HG02798 (cell line): ENCODE measurements at regions not wholly inside any gene's neighbourhood (a gene's known extent, or its start where the extent isn't known, plus 50 kb on each side); places are given as distances from the start of the nearest gene placed in this dataset.
"Not testable (repeated sequence)": the region's sequence is repeated elsewhere in the genome, so short reads cannot be mapped to it uniquely, and the experiment has no call there.

Experiments used
- ATAC-seq: cut with Tn5 transposase; IDR thresholded peaks from one replicate; pipeline ENCODE4 v1.9.1; 2021; ENCODE audit warnings: mild to moderate bottlenecking; ENCODE audit not compliant: unreplicated experiment, poor library complexity

DNA sequence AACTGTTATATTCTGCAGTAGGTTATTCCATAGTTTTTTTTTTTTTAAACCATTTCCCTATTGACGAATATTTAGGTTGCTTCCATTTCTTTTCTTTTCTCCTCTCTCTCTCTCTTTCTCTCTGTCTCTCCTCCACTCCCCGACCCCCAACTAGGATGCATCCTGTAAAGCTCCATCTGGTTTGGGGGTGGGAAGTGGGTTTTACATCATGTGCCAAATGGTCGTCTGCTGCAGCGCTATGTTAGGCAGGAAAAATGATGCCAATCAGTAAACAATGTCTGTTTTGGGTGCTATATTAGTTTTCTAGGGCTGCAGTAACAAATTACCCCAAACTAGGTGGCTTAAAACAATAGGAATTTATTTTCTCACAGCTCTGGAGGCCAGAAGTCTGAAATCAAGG lies 465.0 kb downstream of the AACS start:
- ATAC-seq: no peak

DNA sequence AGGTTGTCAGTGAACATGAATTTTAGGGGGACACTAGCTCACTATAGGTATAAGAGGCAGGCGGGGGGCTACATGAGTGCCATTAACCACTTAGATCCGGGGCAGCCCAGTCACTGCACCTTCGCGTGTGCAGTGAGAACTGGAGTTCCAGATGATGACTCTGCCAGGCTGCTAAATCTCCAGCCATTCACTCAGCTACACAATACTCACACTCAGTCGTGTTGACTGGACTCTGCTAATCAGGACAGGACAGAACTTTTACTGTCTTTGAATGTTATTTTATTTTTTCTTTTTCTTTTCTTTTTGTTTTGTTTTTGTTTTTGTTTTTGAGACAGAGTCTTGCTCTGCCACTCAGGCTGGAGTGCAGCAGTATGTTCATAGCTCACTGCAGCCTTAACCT lies 465.6 kb downstream of the AACS start:
- no peak for ATAC-seq

DNA sequence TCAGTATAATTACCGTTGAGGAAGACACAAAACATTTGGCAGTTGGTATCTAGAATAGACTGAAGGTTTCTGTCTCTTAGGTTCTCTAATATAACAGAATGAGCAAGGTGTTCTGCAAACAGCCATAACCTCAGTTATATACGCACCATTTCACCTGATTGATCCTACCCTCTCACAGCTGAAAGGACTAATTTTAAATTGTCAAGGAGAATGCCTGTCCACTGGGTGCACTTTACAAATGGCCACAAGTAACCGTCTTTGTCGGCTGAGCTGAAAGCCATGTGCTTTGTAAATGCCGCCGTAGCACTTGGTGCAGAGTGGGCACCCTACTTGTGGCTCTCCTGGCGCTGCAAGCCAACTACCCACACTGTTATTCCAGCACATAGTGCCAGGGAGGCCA lies 466.3 kb downstream of the AACS start:
- ATAC-seq: no peak

DNA sequence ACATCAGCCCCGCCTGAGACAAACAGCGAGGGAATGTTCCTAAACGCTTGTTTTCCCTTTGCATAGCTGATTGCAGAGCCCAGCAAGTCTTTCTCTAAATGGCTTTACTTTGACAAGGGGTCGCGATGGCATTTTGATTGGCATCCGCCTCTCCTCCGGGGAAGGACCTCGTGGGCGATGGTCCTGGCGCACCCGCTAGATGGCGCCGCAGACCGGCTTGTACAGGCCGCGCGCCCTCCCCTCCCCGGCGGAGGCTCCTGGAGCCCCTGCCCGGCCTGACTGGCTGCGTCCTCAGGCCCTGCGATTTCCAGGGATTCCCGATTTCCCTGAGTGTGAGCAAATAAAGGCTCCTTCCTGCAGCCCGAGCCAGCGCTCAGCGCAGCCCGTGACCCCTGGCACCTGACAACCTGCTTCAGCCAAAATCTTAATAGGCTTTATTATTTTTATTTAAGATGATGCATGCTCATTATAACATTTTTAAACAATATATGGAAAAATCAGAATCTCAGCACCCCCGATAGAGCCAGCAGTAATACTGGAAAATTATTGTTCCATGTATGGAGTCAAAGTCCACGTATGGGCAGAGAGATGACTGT lies 468.3 kb downstream of the AACS start:
- peak; percentile 63 for ATAC-seq

DNA sequence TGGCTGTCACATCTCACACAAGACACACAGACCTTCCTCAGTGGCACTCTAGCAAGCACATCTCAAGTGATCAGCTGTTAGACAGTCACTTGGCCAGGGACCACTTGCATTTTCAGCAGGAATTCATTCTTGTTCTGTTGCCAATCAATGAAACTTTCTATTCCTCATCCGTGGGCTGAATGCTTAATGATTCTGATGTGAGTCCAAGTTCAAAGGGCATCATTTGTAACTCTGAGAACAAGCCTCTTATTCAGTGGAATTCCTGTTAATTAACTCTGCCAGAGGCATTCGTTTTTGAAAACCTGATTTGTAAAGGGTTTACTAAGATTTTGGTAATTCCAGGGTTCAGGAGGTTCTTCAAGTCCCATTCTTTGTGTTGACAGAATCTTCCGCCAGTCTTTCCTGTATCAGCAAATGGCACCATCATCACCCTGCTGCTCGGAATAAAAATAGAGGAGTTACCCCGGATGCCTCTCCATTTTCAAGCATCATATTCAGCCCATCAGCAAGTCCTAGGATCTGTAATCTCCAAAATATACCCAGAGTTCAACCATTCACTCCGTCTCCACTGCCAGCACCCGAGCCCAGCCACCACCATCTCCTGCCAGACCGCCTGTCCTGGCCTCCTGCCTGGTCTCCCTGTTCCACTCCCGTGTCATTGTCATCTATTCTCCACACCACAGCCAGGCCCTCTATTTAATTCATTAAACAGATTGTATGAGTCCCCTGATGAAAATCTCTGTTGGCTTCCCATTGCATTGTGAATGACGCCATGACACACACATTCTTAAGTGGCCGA lies 473.4 kb downstream of the AACS start:
- ATAC-seq: no peak

DNA sequence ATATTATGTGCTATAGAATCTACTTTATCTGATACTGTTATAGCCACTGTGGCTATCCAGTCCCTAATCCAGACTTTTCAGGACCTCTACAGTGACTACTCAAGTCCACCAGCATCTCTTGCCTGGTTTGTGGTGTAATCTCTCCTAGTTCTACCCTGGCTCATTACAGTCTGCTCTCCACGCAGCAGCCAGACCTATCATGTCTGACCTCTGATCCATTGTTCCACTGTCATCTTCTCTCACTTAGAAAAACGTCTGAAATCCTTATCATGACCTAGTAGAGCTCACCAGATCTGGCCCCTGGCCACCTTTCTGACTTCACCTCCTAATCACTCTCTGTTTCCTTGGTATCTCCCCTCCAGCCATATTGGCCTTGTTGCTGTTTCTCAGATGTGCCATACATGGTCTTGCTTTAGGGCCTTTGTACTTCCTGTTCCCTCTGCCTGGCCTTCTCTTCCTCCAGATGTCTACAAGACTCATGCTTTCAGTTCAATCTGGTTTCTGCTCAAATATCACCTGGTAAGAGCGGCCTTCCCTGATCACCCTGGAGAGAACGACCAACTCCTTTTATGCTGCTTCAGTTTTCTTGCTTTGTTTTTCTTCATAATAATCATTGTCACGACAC lies 475.5 kb downstream of the AACS start:
- no peak for ATAC-seq

DNA sequence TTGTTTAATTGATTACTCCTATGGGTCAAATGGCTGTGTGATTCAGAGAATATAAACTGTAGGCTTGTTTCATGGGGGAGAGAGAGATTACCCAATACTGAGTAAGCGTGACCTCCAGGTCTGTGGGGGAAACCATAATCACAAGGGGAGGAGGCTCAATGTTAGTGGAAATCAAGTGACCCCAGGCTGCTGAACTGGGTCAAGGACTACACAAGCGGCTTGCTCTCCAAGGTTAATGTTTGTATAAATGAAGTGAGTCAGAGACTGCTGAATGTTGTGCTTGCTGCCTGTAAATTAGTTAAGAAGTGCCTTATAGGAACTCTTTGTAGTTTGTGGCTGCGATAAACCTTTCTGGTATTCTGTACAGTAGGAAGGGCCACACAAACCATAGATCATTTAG lies 479.7 kb downstream of the AACS start:
- ATAC-seq: no peak

DNA sequence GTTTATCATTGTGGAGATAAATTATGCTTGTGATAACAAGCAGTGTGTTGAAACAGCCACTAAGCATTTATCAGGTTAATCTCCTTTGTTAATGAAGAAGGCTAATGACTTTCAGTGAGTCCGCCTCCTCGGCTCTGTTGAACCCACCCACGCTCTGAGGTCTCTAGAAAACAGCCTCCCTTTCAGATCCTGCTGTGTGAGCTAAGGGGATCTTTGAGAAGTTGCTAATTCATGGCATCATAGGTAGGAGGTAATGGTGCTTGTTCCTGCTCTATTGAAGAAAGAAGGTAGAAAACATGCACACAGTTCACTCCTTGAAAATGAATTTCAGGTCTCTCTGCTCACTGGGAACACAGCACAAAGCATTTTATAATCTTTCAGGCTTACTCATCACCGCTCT lies 483.9 kb downstream of the AACS start:
- ATAC-seq: no peak

DNA sequence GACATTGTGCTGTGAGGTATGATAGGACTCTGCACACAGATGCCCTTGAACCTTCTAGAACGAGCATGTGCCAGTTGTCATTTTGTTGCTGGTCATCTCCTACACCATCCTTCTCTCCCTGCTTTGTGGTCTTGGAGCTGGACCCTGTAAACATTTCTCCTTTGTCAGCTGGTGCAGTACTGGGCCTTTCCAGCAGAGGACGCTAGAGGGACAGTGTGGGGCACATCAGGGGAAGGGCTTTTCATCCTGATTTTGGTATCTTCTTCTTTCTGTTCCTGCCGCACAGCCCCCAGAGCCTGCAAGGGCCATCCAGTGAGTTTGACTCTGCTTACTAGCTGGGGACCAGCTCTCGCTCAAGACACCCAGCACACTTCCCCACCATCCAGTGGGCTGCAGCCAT lies 484.6 kb downstream of the AACS start:
- no peak for ATAC-seq

DNA sequence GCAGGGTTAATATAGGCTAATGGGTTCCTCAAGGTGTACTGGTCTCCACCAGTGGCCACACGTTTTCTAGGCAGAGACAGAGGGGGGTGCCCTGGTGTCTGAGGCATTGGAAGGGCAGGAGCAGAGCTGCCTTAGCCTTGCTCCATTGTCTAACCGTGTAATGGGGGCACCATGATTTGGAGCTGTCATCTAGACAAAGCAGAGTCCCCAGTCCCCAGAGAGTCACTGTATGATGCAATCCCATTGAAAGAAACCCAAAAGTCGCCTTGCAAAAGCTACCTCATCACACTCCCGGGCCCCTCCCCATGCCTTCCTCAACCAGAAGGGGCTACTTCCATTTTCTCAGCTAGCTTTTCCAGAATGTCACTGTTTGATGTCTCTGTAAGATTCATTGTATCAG lies 487.1 kb downstream of the AACS start:
- no peak for ATAC-seq

DNA sequence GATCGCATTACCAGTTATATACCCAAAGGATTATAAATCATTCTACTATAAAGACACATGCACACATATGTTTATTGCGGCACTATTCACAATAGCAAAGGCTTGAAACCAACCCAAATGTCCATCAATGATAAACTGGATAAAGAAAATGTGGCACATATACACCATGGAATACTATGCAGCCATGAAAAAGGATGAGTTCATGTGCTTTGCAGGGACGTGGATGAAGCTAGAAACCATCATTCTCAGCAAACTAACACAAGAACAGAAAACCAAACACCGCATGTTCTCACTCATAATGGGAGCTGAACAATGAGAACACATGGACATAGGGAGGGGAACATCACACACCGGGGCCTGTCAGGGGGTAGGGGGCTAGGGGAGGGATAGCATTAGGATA lies 495.8 kb downstream of the AACS start:
- ATAC-seq: not testable (repeated sequence)

DNA sequence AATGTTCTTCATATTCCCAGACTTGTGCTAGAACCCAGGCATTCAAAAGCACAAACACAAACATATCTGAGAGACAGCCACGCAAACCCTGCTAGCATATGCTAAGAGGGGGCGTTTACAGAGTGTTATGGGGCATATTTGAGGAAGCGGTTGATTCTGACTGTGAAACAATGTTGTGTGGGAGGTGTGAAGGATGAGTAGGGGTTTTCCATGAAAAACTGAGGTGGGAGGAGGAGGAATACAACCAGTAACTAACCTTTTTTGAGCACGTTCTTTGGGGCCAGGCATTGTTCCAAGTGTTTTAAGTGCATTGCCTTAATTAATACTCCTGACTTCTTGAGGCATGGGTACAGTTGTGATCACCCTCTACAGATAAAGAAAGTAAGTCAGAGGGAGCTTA lies 499.5 kb downstream of the AACS start:
- ATAC-seq: peak; percentile 60

DNA sequence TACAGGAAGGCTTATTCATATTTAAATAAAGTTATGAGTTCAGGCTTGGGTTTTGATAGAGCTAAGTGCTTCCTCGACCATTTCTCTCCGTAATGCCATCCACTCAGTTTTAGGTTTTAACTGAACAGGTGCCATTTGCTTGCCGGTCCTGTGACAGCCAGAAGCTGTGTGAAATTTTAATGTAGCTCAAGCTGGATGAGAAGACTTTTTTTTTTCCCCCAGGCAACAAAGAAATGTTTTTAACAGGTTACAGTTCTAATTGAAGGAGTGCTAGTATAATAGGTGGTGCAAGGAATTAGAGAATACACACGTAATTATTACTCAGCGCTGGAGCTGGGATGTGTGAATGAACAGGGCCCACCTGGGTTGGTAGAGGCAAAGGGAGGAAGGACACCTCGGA lies 502.3 kb downstream of the AACS start:
- no peak for ATAC-seq

DNA sequence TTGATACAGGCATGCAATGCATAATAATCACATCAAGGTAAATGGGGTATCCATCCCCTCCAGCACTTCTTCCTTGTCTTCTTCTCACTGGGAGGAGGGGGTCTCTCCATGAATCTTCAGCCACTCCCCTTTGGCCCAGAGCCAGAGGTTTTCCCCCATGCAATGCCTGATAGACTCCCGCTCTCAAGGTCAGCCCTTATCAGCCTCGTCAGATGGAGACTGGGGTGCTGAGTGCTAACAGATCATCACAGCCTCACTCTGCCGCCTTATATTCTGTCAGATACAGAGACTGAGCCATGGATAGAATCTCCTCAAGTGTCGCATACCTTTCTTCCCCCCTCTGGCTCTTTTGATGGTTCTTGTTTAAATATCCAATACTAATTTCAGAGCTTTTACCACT lies 503.1 kb downstream of the AACS start:
- ATAC-seq: no peak

DNA sequence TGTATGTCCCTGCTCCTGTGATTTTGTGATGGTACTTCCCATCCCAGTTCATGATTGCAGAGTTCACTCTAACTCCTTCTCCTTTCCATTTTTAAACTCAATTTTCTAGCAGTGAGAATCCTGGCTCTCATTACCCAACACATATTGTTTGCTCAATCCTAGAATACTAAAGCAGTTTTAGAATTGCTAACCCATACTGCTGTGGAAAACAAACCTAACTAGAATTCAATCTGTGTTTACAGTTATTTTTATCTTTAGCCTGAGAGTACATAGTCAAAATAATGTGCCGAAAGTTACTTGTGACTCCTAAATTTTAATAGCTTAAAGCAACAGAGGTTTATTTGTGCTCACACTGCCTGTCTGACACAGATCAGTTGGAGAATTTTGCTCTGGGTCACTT lies 508.0 kb downstream of the AACS start:
- no peak for ATAC-seq

DNA sequence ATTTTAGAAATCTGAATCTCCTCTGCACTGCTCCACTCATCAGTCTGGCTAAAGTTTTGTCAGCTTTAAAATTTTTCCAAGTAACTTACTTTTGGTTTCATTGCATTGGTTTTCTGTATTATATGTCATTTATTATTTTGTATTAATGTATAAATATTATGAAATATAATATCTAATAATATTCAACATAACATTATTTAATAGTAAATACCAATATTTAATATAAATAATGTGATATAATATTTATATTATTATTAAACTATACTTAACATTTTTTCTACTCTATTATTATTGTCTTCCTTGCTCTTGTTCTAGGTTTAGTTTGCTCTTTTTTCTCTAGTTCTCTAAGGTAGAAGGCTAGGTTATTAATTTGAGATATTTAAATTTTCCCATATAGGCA lies 512.1 kb downstream of the AACS start:
- no peak for ATAC-seq

DNA sequence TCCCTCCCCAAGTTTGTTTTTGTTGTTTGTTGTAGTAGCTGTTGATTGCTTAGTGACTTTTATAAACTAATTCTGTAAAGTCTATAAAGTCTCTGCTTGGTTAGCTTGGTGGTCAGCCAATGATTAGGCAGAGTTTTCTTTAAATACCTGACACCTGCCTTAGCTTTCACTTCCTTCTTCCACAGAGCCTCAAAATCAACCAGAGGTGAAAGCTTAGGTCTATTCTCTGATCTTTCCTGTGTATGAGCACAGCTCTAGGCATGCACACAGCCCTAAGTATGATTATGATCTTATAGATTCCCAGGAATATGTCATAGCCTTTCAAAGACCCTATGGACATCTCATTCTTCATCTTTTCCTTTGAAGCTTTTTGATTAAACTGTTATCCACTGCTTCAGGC lies 514.7 kb downstream of the AACS start:
- ATAC-seq: no peak

DNA sequence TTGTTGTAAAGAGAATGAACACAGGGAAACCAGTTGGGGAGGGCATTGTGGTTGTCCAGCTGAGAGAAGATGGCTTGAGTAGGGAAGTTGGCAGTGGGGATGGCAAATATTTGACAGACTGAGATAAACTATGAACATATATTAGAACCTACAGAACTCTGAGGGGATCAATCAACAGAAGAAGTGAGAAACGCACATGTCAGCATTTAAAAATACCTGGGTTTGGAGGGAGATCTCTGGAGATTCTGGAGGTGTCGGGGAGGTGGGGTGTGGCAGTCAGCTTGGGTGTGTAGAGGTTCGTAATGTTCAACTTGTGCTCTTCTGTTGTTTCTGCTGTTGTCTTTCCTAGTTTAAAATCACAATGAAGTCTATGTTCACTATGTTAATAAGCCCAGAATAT lies 517.8 kb downstream of the AACS start:
- ATAC-seq: no peak

DNA sequence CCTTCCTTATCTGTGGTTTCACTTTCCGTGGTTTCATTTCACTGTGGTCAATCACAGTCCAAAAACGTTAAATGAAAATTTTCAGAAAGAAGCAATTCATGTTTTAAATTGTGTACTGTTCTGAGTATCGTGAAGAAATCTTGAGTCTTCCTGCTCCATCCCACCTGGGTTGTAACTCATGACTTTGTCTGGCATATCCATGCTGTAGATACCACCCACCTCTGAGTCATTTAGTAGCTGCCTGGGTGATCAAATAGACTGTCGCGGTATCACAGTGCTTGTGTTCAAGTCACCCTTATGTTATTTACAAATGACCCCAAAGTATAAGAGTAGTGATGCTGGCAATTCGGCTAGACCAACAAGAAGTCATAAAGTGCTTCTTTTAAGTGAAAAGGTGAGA lies 521.2 kb downstream of the AACS start:
- ATAC-seq: no peak

DNA sequence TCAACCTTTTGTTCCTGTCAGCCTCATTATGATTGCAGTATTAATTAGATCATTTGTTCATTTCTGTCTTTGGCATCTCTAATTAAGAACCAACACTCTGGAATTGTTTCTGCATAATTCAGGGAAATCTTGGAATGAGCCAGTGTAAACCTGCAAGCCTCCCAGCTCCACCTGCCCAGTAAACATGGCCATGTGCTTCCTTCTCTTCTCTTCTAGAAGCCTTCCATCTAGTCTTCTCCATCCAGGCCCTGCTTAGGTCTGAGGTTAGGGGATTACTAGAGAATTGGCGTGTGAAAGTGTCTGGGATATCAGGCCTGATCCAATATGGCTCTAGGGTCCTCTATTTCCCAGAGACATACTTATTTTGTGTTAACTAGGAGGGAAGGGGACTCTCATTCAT lies 528.0 kb downstream of the AACS start:
- no peak for ATAC-seq

DNA sequence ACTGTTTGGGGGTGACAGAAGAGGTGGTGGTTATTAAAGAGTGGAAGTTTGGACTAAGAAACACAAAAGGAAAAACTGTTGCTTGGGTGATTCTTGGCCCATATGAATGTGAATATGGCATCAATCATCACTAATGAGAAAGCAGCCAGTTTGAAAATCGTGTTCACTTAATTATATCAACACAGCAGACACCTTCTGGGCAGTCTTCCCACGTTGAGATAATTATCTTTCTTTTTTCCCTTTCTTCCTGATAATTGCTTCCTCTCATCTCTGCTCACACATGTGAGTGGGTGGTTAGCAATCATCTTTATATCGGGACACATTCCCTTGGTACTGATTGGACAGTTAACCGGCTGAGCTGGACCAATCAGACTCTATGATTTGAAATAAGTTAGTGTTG lies 539.7 kb downstream of the AACS start:
- no peak for ATAC-seq

DNA sequence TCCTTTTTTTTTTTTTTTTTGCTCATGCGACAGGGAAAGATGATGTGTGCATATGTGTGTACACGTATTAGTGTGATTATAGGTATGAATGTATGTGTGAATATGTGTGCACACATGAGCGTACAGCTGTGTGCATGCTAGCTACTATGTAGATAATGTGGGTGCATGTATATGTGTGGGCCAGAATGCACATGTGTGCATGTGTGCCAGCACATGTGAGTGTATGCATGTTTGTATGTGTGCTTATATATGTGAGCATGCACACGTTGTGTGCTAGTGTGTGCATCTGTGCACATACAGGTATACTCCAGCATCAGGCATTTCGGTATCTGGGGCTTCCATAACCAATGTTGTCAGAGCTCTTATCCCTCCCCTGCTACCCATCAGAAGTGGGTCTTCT lies 541.1 kb downstream of the AACS start:
- no peak for ATAC-seq
